ENCODE measurements at regions not wholly inside any gene's neighbourhood (a gene's known extent, or its start where the extent isn't known, plus 50 kb on each side); places are given as distances from the start of the nearest gene placed in this dataset.

- Histone ChIP-seq H3K23me2 (ENCODE audit: low read depth, low read length) (no peaks in the 10 kb centered on the region), H3K9me3 (ENCODE audit: insufficient read depth in 2 of 2, low read depth in 1 of 2, low read length in 1 of 2) (peaks cover 11 to 16% of the 10 kb centered on the region in 2 experiments; a peak in 3 of 4 replicates), H3K4me1 (replicated peaks in 1 of 4; ENCODE audit: control insufficient read depth in 3 of 4, insufficient read depth in 4 of 4, low read length in 3 of 4) (no peaks in the 10 kb centered on the region), H3K18ac (ENCODE audit: extremely low read depth, low read length) (no peak overlapping the region), H2BK12ac (ENCODE audit: low read depth, low read length) (no peak overlapping the region), H3K36me3 (ENCODE audit: control insufficient read depth in 2 of 4, insufficient read depth in 4 of 4, low read length in 3 of 4) (no peaks in the 10 kb centered on the region), H3K79me1 (ENCODE audit: low read depth, low read length) (no peaks in the 10 kb centered on the region), H3K27me3 (replicated peaks in 1 of 4; ENCODE audit: control insufficient read depth in 3 of 4, extremely low read depth in 1 of 4, insufficient read depth in 3 of 4, low read length in 3 of 4) (no peaks in the 10 kb centered on the region), H2BK5ac (ENCODE audit: low read depth, low read length) (no peak overlapping the region), H3K79me2 (ENCODE audit: control insufficient read depth in 1 of 2, insufficient read depth in 2 of 2, low read length in 2 of 2) (no peaks in the 10 kb centered on the region), H3K23ac (ENCODE audit: insufficient read length) (no peak overlapping the region), H3K9ac (replicated peaks in 1 of 4; ENCODE audit: extremely low read depth in 1 of 4, low read depth in 3 of 4, low read length in 3 of 4) (no peak overlapping the region), H2BK120ac (replicated peaks; ENCODE audit: low read depth, low read length) (no peak overlapping the region), H4K20me1 (replicated peaks in 1 of 2; ENCODE audit: control insufficient read depth in 1 of 2, insufficient read depth in 2 of 2, low read length in 2 of 2) (no peaks in the 10 kb centered on the region), H3K14ac (ENCODE audit: insufficient read length) (no peak overlapping the region), H4K8ac (ENCODE audit: extremely low read depth, insufficient read depth, low read length) (no peak overlapping the region), H2AK5ac (ENCODE audit: low read depth, low read length) (no peak overlapping the region), H2BK15ac (ENCODE audit: low read length) (no peak overlapping the region), H3K4me2 (ENCODE audit: insufficient read depth in 1 of 2, low read depth in 2 of 2, low read length in 2 of 2) (no peak overlapping the region), H3K56ac (replicated peaks; ENCODE audit: insufficient read length, low read depth, low read length) (no peak overlapping the region), H4K5ac (ENCODE audit: insufficient read length, low read depth, low read length) (no peak overlapping the region), H3K4ac (replicated peaks; ENCODE audit: insufficient read length, low read depth, low read length) (no peak overlapping the region), H4K91ac (replicated peaks; ENCODE audit: insufficient read length, low read length) (no peak overlapping the region), H2BK20ac (ENCODE audit: low read length) (no peak overlapping the region), H2AFZ (ENCODE audit: low read length) (no peak overlapping the region), H3K27ac (ENCODE audit: low read depth, low read length) (no peak overlapping the region), H3K4me3 (ENCODE audit: extremely low read depth in 1 of 4, insufficient read depth in 2 of 4, low read depth in 3 of 4, low read length in 4 of 4) (no peak overlapping the region)
- POLR2A ChIA-PET (ENCODE audit: partially characterized antibody) = no interaction called here
- FAIRE-seq = no peak
- no peak for DNase-seq (ENCODE audit: low read depth in 1 of 2, low spot score in 2 of 2)
- CTCF ChIA-PET (ENCODE audit: partially characterized antibody) = interaction anchor here (1.0 to 2.1 kb wide), 2 partner anchors 11 to 13 kb away, joined by 3 to 5 read pairs; no protein-coding TSS in a partner anchor
- 92% methylated on average over 2 of the region's 2 CpGs; no CpG with 5 or more reads in 1 of the 2 experiments for WGBS, 2 experiments (ENCODE audit: extremely low coverage in 1 of 2, insufficient coverage in 1 of 2, insufficient read length in 1 of 2, insufficient replicate concordance in 2 of 2, low coverage in 1 of 2, low lambda C conversion rate in 2 of 2, missing lambda C conversion rate in 1 of 2)
- no peak for TF ChIP-seq SIRT6 (IDR thresholded peaks at IDR 0.05; ENCODE audit: low read length)
- no peak for TF ChIP-seq JUN (IDR thresholded peaks at IDR 0.05; ENCODE audit: low read depth, low read length)
- TF ChIP-seq BCL11A (IDR thresholded peaks at IDR 0.05; ENCODE audit: low read depth in 2 of 2, low read length in 2 of 2) = no peak
- no peak for TF ChIP-seq TBP (IDR thresholded peaks at IDR 0.05; ENCODE audit: low read depth, low read length)
- TF ChIP-seq CTBP2 (IDR thresholded peaks at IDR 0.05; ENCODE audit: borderline replicate concordance, insufficient read depth, insufficient read length, low read length) = no peak
- TF ChIP-seq ZNF274 (IDR thresholded peaks at IDR 0.05; ENCODE audit: borderline replicate concordance, extremely low read depth, low read length) = no peak
- TF ChIP-seq RNF2 (IDR thresholded peaks at IDR 0.05; ENCODE audit: borderline replicate concordance, low read depth, low read length, missing control alignments, poor library complexity, severe bottlenecking) = no peak
- TF ChIP-seq NRF1 (IDR thresholded peaks at IDR 0.05; ENCODE audit: low read depth, low read length) = no peak
- TF ChIP-seq CHD2 (IDR thresholded peaks at IDR 0.05; ENCODE audit: low read length) = no peak
- no peak for TF ChIP-seq SP4 (IDR thresholded peaks at IDR 0.05; ENCODE audit: low read length)
- TF ChIP-seq KDM4A (IDR thresholded peaks at IDR 0.05; ENCODE audit: low read depth, low read length, severe bottlenecking) = no peak
- TF ChIP-seq RBBP5 (IDR thresholded peaks at IDR 0.05; ENCODE audit: borderline replicate concordance, low read depth, low read length) = no peak
- no peak for TF ChIP-seq FOSL1 (IDR thresholded peaks at IDR 0.05; ENCODE audit: insufficient read depth, low read depth, low read length)
- TF ChIP-seq EZH2 (IDR thresholded peaks at IDR 0.05; ENCODE audit: low read depth, low read length, severe bottlenecking) = no peak
- no peak for TF ChIP-seq YY1 (IDR thresholded peaks at IDR 0.05; ENCODE audit: low read depth, low read length)
- no peak for TF ChIP-seq SRF (IDR thresholded peaks at IDR 0.05; ENCODE audit: low read depth, low read length)
Observed at GRCh38 chr10:109114579-109114978, 808.7 kb downstream of the XPNPEP1 start.
